ENCODE measurements at regions not wholly inside any gene's neighbourhood (a gene's known extent, or its start where the extent isn't known, plus 50 kb on each side); places are given as distances from the start of the nearest gene placed in this dataset.

DNA sequence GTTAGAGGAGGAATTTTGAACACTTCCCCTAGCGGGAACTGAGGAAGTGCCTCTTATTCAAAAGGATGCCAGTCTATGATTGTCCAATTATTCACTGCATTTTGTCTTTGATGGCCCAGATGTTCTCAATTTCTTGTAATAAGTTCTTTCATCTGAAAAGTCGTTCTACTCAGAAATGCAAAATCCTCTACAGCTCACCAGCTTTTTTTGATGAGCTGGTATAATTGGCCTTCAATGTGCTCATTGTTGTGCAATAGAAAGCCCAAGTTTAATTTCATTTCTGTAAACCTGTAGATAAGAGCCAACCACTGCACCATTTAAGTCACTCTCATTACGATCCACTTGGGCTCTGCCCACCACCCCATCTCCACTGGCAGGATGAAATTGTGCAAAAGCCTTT is 978.7 kb upstream of the AUTS2 start:
- WGBS, 2 experiments (ENCODE audit: extremely low coverage in 1 of 2, insufficient coverage in 1 of 2, insufficient read length in 1 of 2, insufficient replicate concordance in 2 of 2, low coverage in 1 of 2, low lambda C conversion rate in 2 of 2, missing lambda C conversion rate in 1 of 2) = 100% methylated on average over 3 of the region's 3 CpGs; no CpG with 5 or more reads in 1 of the 2 experiments
- FAIRE-seq = no peak
- TF ChIP-seq EP300 (IDR thresholded peaks at IDR 0.05; ENCODE audit: borderline replicate concordance in 1 of 2, low read depth in 2 of 2, low read length in 2 of 2) = no peak
- no peak for TF ChIP-seq SRF (IDR thresholded peaks at IDR 0.05; ENCODE audit: low read depth, low read length)
- TF ChIP-seq YY1 (IDR thresholded peaks at IDR 0.05; ENCODE audit: low read depth, low read length) = no peak
- TF ChIP-seq BACH1 (IDR thresholded peaks at IDR 0.05; ENCODE audit: low read length) = no peak
- TF ChIP-seq, protein P1, sequence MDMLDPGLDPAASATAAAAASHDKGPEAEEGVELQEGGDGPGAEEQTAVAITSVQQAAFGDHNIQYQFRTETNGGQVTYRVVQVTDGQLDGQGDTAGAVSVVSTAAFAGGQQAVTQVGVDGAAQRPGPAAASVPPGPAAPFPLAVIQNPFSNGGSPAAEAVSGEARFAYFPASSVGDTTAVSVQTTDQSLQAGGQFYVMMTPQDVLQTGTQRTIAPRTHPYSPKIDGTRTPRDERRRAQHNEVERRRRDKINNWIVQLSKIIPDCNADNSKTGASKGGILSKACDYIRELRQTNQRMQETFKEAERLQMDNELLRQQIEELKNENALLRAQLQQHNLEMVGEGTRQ (IDR thresholded peaks at IDR 0.05; ENCODE audit: low read length) = no peak
- no peak for TF ChIP-seq SP4 (IDR thresholded peaks at IDR 0.05; ENCODE audit: low read length)
- no peak for TF ChIP-seq MAFK (IDR thresholded peaks at IDR 0.05; ENCODE audit: low read depth, low read length)
- TF ChIP-seq SIN3A (conservative IDR thresholded peaks at IDR 0.05 in 1 of 2, IDR thresholded peaks at IDR 0.05 in 1 of 2; ENCODE audit: low read depth in 1 of 2, low read length in 2 of 2) = no peak
- TF ChIP-seq SIX5 (IDR thresholded peaks at IDR 0.05; ENCODE audit: low read depth, low read length) = no peak
- no peak for TF ChIP-seq SIRT6 (IDR thresholded peaks at IDR 0.05; ENCODE audit: low read length)

More for the DNA sequence above, 978.7 kb upstream of the AUTS2 start:
- Histone ChIP-seq H4K91ac (replicated peaks; ENCODE audit: insufficient read length, low read length) (no peak overlapping the region), H3K27me3 (replicated peaks in 1 of 4; ENCODE audit: control insufficient read depth in 3 of 4, extremely low read depth in 1 of 4, insufficient read depth in 3 of 4, low read length in 3 of 4) (no peaks in the 10 kb centered on the region), H3K4me2 (ENCODE audit: insufficient read depth in 1 of 2, low read depth in 2 of 2, low read length in 2 of 2) (no peak overlapping the region), H2AK5ac (ENCODE audit: low read depth, low read length) (no peak overlapping the region), H4K5ac (ENCODE audit: insufficient read length, low read depth, low read length) (no peak overlapping the region), H3K4me1 (replicated peaks in 1 of 4; ENCODE audit: control insufficient read depth in 3 of 4, insufficient read depth in 4 of 4, low read length in 3 of 4) (no peaks in the 10 kb centered on the region), H2BK12ac (ENCODE audit: low read depth, low read length) (no peak overlapping the region), H2BK15ac (ENCODE audit: low read length) (no peak overlapping the region), H2BK5ac (ENCODE audit: low read depth, low read length) (no peak overlapping the region), H4K8ac (ENCODE audit: extremely low read depth, insufficient read depth, low read length) (no peak overlapping the region), H3K18ac (ENCODE audit: extremely low read depth, low read length) (no peak overlapping the region), H3K23me2 (ENCODE audit: low read depth, low read length) (no peaks in the 10 kb centered on the region), H4K20me1 (replicated peaks in 1 of 2; ENCODE audit: control insufficient read depth in 1 of 2, insufficient read depth in 2 of 2, low read length in 2 of 2) (no peaks in the 10 kb centered on the region), H3K23ac (ENCODE audit: insufficient read length) (no peak overlapping the region), H3K79me2 (ENCODE audit: control insufficient read depth in 1 of 2, insufficient read depth in 2 of 2, low read length in 2 of 2) (no peaks in the 10 kb centered on the region), H3K14ac (ENCODE audit: insufficient read length) (no peak overlapping the region), H3K36me3 (ENCODE audit: control insufficient read depth in 2 of 4, insufficient read depth in 4 of 4, low read length in 3 of 4) (no peaks in the 10 kb centered on the region), H2AFZ (ENCODE audit: low read length) (no peak overlapping the region), H3K27ac (ENCODE audit: low read depth, low read length) (no peak overlapping the region), H3K9ac (replicated peaks in 1 of 4; ENCODE audit: extremely low read depth in 1 of 4, low read depth in 3 of 4, low read length in 3 of 4) (no peak overlapping the region), H3K56ac (replicated peaks; ENCODE audit: insufficient read length, low read depth, low read length) (no peak overlapping the region), H2BK20ac (ENCODE audit: low read length) (no peak overlapping the region), H2BK120ac (replicated peaks; ENCODE audit: low read depth, low read length) (no peak overlapping the region), H3K9me3 (ENCODE audit: insufficient read depth in 2 of 2, low read depth in 1 of 2, low read length in 1 of 2) (no peaks in the 10 kb centered on the region; a peak in 1 of 4 replicates), H3K79me1 (ENCODE audit: low read depth, low read length) (no peaks in the 10 kb centered on the region), H3K4ac (replicated peaks; ENCODE audit: insufficient read length, low read depth, low read length) (no peak overlapping the region), H3K4me3 (ENCODE audit: extremely low read depth in 1 of 4, insufficient read depth in 2 of 4, low read depth in 3 of 4, low read length in 4 of 4) (no peak overlapping the region)
- DNase-seq (ENCODE audit: low read depth in 1 of 2, low spot score in 2 of 2) = no peak
- ChIA-PET POLR2A (ENCODE audit: partially characterized antibody) (no interaction called here), CTCF (ENCODE audit: partially characterized antibody) (interaction anchor here (0.5 to 1.1 kb wide), 2 partner anchors 17 to 642 kb away, joined by 3 read pairs; no protein-coding TSS in a partner anchor)

Measured in H1 (cell line).